HepG2 (cell line): ENCODE measurements at regions not wholly inside any gene's neighbourhood (a gene's known extent, or its start where the extent isn't known, plus 50 kb on each side); places are given as distances from the start of the nearest gene placed in this dataset.

Experiments
- ATAC-seq: fragments of 200-7000 bp; cut with Tn5 transposase; 3 replicates; pipeline ENCODE4 v1.9.1; 2020; ENCODE audit warnings: mild to moderate bottlenecking, moderate library complexity
- BruUV-seq: library from RNA; stranded (reverse); fragments of 400-500 nt; replicated peaks from 2 replicates; lab custom pipeline; 2021; lab: Mats Ljungman, UMichigan
- CTCF ChIA-PET: fragments of 300-600 bp; formaldehyde crosslinking; extraction: SDS; loops from one replicate; lab custom pipeline; 2021; ENCODE audit warnings: low total read pairs, inconsistent platforms, low intra/inter-chr PET ratio; lab: Yijun Ruan, JAX
- POLR2A ChIA-PET: fragments of 350-600 bp; sonication (Branson Sonifier 250); formaldehyde crosslinking; loops from one replicate; lab custom pipeline; 2020; ENCODE audit warnings: antibody characterized with exemption, inconsistent platforms; lab: Yijun Ruan, JAX
- DNase-seq: peaks from one replicate; pipeline ENCODE4 v3.0.0-alpha.2; 2015; ENCODE audit warnings: low spot score
- FAIRE-seq: peaks from 3 replicates; lab custom pipeline; 2011; peaks lifted over from hg19 to GRCh38; lab: Jason Lieb, UNC
- H2AFZ ChIP-seq: one replicate; pipeline ENCODE4 v1.6.1; 2011; ENCODE audit warnings: low read length, inconsistent platforms
- H3K27ac ChIP-seq: fragments of 300-600 bp; 3 replicates; pipeline ENCODE4 v1.8.0; 2011; ENCODE audit warnings: mixed run types, mild to moderate bottlenecking, mixed read lengths, low read length, inconsistent platforms; ENCODE audit not compliant: insufficient read depth; ENCODE audit errors: extremely low read length
- H3K27me3 ChIP-seq, 2 experiments: fragments of 200-600 bp in 1 of 2; 2 replicates in 1 of 2; 3 replicates in 1 of 2; pipeline versions ENCODE4 v1.6.0 to v1.8.0; 2011; ENCODE audit warnings: low read length in 2 of 2, mild to moderate bottlenecking in 2 of 2, moderate library complexity in 2 of 2, inconsistent platforms in 1 of 2; ENCODE audit not compliant: insufficient read depth in 2 of 2, control insufficient read depth in 1 of 2
- H3K36me3 ChIP-seq, 2 experiments: fragments of 200-600 bp in 1 of 2; replicated peaks in 1 of 2; 2 replicates in 1 of 2; 3 replicates in 1 of 2; pipeline versions ENCODE4 v1.5.1 to v1.8.0; 2011; ENCODE audit warnings: low read length in 2 of 2, inconsistent platforms in 1 of 2; ENCODE audit not compliant: insufficient read depth in 2 of 2, control insufficient read depth in 1 of 2
- H3K4me1 ChIP-seq: 2 replicates; pipeline ENCODE4 v1.5.1; 2012; ENCODE audit warnings: low read length, inconsistent platforms; ENCODE audit not compliant: insufficient read depth
- H3K4me2 ChIP-seq: 2 replicates; pipeline ENCODE4 v1.6.0; 2011; ENCODE audit warnings: low read depth, low read length, inconsistent platforms
- H3K4me3 ChIP-seq, 3 experiments: fragments of 200-600 bp in 1 of 3; sonication (generic), shearing (Covaris generic) in 1 of 3; replicated peaks in 1 of 3; 2 replicates each; pipeline ENCODE4 v1.5.1; 2011 to 2016; ENCODE audit warnings: low read length in 3 of 3, inconsistent platforms in 2 of 3, low read depth in 2 of 3, mild to moderate bottlenecking in 2 of 3, control low read depth in 1 of 3, mixed read lengths in 1 of 3; ENCODE audit not compliant: insufficient read depth in 1 of 3
- H3K79me2 ChIP-seq: one replicate; pipeline ENCODE4 v1.6.1; 2011; ENCODE audit warnings: low read length, inconsistent platforms; ENCODE audit not compliant: insufficient read depth
- H3K9ac ChIP-seq: 2 replicates; pipeline ENCODE4 v1.6.0; 2011; ENCODE audit warnings: mild to moderate bottlenecking, low read depth, low read length, inconsistent platforms; ENCODE audit not compliant: insufficient read depth
- H3K9me3 ChIP-seq: 2 replicates; pipeline ENCODE4 v1.5.1; 2012; ENCODE audit warnings: mild to moderate bottlenecking, low read length
- H4K20me1 ChIP-seq: 2 replicates; pipeline ENCODE4 v1.6.0; 2011; ENCODE audit warnings: inconsistent platforms, mild to moderate bottlenecking, low read length, moderate library complexity; ENCODE audit not compliant: insufficient read depth
- DNMT1 ChIP-seq: sonication (generic); formaldehyde crosslinking; IDR thresholded peaks from 2 replicates; pipeline ENCODE4 v1.5.1; 2020; ENCODE audit warnings: mild to moderate bottlenecking, missing genetic modification reagents
- PATZ1 ChIP-seq: sonication (generic); formaldehyde crosslinking; IDR thresholded peaks from 2 replicates; pipeline ENCODE4 v1.4.0; 2020; ENCODE audit warnings: missing genetic modification reagents
- ZBTB4 ChIP-seq: sonication (generic); formaldehyde crosslinking; IDR thresholded peaks from 2 replicates; pipeline ENCODE4 v1.4.0; 2020; ENCODE audit warnings: missing genetic modification reagents, mild to moderate bottlenecking, borderline replicate concordance
- ZNF605 ChIP-seq: sonication (generic); formaldehyde crosslinking; IDR thresholded peaks from 2 replicates; pipeline ENCODE4 v1.8.0; 2022; ENCODE audit warnings: mild to moderate bottlenecking, missing genetic modification reagents
- WGBS: methylation state at CpG from one replicate; pipeline ENCODE4 v1.1.6; 2017; ENCODE audit warnings: low lambda C conversion rate; 5-methylcytosine and 5-hydroxymethylcytosine counted together
- in situ Hi-C: cut with HindIII; loops from 2 replicates; pipeline ENCODE4 v1.10.0; 2017; ENCODE audit warnings: low pct_unique_long_range_greater_than_20kb; ENCODE audit not compliant: extremely low pct_ligation_motif_present
- intact Hi-C: fragments of 100-400 bp; cut with micrococcal nuclease; formaldehyde crosslinking; loops from one replicate; pipeline ENCODE4 v1.10.0; 2022; ENCODE audit not compliant: unreplicated experiment

- H3K36me3 ChIP-seq: no peaks in the 10 kb centered on the region
- H3K4me2 ChIP-seq: no peak overlapping the region
- CTCF ChIA-PET: no interaction called here
- no peaks in the 10 kb centered on the region for H3K9me3 ChIP-seq
- in situ Hi-C loops (no loop called here), intact Hi-C loops (loop anchor here (1.0 kb wide), 1 partner anchor 10 kb away; no protein-coding TSS in a partner anchor)
- BruUV-seq: no TSS peak
- TF ChIP-seq DNMT1 (CRISPR knock-in tag) (no peak), PATZ1 (CRISPR knock-in tag) (no peak), ZBTB4 (CRISPR knock-in tag) (no peak), ZNF605 (CRISPR knock-in tag) (no peak)
- H3K4me3 ChIP-seq: no peak overlapping the region
- H3K9ac ChIP-seq: no peak overlapping the region
- ATAC-seq: no peak
- H3K27me3 ChIP-seq: peaks cover 0 to 51% of the 10 kb centered on the region in 2 experiments; a peak in 3 of 5 replicates
- FAIRE-seq: no peak
- H3K79me2 ChIP-seq: no peaks in the 10 kb centered on the region
- DNase-seq: no peak
- POLR2A ChIA-PET: no interaction called here
- 30% methylated on average over 3 of the region's 3 CpGs for WGBS
- H2AFZ ChIP-seq: no peak overlapping the region
- H3K4me1 ChIP-seq: peaks cover 21% of the 10 kb centered on the region
- no peaks in the 10 kb centered on the region for H4K20me1 ChIP-seq
- H3K27ac ChIP-seq: no peak overlapping the region
These were observed 128.6 kb downstream of the RGPD3 start for GRCh38 chr2:106339609-106340008.
